GM18502 (cell line): ENCODE measurements at regions not wholly inside any gene's neighbourhood (a gene's known extent, or its start where the extent isn't known, plus 50 kb on each side); places are given as distances from the start of the nearest gene placed in this dataset.
"Not testable (repeated sequence)": the region's sequence is repeated elsewhere in the genome, so short reads cannot be mapped to it uniquely, and the experiment has no call there.

Experiments
- ATAC-seq: cut with Tn5 transposase; IDR thresholded peaks from one replicate; pipeline ENCODE4 v1.9.1; 2021; ENCODE audit warnings: mild to moderate bottlenecking; ENCODE audit not compliant: unreplicated experiment, poor library complexity

GRCh38 chr12:9450127-9450567 lies 157.6 kb downstream of the KLRB1 start:
- not testable (repeated sequence) for ATAC-seq

DNA sequence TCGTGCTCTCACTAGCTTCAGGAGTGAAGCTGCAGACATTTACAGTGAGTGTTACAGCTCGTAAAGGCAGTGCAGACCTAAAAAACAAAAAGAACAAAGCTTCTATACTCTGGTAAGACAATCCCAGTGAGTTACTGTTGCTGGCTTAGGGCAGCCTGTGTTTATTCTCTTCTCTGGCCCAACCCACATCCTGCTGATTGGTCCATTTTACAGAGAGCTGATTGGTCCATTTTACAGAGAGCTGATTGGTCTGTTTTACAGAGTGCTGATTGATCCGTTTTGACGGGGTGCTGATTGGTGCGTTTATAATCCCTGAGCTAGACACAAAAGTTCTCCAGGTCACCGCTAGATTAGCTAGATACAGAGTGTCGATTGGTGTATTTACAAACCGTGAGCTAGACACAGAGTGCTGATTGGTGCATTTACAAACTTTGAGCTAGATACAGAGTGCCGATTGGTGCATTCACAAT lies 158.0 kb downstream of the KLRB1 start:
- ATAC-seq, result not testable (repeated sequence)

GRCh38 chr12:9449181-9449580 lies 158.5 kb downstream of the KLRB1 start:
- ATAC-seq, result no peak

DNA sequence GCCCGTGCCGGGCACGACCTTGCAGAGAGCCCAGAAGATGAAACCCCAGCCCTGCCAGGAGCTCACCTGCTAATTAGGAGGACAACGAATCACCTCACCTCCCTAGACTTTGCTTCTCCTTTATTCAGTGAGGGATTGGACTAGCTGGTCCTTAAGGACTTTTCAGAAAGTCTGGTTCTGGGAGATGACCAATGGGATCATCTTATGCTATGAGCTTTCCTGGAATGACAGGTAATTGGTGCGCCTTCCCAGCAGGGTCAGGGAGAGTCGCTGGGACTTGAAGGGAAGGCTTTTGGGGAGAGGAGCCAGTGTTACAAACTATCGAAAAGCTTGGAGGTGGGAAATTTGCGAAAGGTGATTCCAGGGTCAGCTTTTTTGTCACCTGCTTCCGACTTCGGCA lies 159.1 kb downstream of the KLRB1 start:
- not testable (repeated sequence) for ATAC-seq

- ATAC-seq, result peak; percentile 67
Observed at GRCh38 chr12:9447791-9448614, 159.7 kb downstream of the KLRB1 start.

DNA sequence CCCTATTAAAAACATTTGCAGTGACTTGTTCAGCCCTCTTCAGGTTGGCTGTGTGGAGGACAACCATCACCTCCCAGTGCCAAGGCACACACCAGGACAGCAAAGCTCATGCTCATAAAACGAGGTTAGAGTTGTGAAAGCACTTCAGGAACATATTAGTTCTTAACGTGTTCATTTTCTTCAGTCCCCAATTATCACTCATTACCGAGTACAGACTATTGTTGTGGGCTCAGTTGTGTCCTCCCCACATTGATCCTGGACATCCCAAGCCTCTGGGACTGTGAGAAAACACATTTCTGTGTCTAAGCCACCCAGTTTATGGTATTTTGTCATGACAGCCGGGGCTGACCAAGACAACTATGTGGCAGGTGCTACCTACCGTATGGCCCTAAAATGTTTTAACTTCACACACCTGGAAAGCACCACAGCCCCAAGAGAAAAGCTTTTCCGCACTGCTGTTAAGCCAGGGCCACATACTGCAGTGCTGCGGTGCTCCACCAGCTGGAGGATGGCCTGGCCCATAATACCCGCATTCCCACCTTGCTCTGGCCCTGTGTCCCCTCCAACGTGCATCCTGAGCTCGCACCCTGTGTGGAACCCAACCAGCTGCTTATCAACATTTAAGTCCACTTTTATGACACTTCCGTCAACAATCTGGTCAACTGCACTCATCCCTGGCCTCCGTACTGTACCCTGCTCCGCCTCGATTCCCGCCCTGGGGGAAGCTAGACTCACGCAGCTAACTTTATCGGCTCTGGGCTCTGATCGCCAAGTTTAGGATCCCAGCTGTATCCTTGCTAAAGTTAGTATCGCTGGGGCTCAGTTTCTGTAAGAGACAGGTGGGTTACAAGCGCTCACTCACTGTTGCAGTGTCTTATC lies 160.6 kb downstream of the KLRB1 start:
- ATAC-seq, result peak; percentile 35

DNA sequence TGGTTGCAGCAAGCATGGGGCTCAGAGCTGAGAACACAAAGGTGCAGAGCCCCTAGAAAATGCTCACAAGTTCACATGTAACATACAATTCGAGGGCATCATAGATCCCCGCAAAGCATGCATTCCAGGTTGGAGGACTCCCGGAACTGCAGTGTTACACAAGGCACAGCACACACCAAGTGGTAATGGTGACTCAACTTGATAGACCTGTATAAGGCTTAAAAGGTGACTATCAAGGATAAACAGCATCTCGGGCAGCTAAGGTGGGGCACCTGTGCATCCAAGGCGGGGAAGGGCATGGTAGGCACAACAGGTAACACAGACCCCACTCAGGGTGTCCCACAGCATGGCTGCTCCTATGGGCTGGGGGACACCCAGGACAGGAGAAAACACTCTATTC lies 167.3 kb downstream of the KLRB1 start:
- ATAC-seq, result not testable (repeated sequence)

GRCh38 chr12:9435682-9436081 lies 172.0 kb downstream of the KLRB1 start:
- ATAC-seq, result not testable (repeated sequence)

GRCh38 chr12:9430385-9430784 lies 177.3 kb downstream of the KLRB1 start:
- not testable (repeated sequence) for ATAC-seq

DNA sequence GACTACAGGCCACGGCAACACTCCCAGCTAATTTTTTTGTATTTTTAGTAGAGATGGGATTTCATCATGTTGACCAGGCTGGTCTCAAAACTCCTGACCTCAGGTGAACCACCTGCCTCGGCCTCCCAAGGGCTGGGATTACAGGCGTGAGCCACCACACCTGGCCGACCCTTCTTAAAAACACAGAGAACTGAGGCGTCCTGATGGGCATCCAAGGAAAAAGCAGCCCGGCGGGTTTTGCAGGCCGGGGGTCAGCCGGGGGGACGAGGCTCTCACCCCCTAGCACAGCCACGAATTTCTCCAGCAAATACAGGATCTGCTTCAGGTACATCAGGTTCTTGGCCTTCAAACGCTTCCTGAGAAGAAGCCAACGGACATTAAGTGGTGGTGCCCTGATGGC lies 178.9 kb downstream of the KLRB1 start:
- ATAC-seq, result not testable (repeated sequence)

DNA sequence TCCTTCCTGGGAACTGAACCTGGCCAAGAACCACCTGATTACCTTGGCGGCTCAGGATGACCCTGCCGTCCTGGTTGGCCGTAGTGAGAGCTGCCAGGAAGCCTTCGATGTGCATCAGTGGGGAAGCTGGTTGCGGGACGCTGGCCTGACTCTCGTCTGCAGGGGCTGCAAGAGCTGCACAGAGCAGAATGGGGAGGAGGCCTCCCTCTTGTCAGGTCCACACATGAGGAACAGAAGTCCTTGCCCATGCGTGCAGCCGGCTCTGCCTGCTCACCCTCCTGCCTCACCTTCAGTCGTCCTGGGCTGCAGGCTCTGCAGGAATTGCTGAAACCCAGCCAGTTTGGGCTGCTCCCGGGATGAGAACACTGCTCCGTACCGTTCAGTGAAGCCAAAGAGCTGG lies 182.3 kb downstream of the KLRB1 start:
- ATAC-seq, result not testable (repeated sequence)

DNA sequence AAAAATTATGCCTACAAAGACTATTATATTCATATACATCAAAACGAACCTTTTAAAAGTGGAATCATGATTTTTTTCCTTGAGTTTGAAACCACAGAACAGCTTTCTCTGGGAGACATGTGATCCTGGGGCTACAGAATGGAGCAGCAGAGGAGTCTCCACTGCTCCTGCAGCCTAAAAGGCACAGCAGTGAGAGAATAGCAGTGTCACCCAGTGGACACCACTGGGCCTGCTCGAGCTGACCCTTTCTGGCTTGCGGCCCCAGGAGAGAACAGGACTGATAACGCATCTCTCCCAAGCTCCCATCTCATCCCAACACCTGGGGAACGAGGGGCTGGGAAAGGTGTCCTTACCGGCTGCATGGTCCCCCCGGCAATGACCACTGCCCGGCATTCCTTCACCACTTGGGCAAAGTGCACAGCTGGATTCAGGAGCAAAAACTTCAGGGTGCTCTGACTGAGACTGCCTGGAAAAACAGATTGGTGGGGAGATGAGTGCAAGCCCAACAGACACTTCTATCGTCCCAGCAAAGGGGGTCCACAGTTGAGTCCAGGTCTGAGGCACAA lies 183.5 kb downstream of the KLRB1 start:
- not testable (repeated sequence) for ATAC-seq

DNA sequence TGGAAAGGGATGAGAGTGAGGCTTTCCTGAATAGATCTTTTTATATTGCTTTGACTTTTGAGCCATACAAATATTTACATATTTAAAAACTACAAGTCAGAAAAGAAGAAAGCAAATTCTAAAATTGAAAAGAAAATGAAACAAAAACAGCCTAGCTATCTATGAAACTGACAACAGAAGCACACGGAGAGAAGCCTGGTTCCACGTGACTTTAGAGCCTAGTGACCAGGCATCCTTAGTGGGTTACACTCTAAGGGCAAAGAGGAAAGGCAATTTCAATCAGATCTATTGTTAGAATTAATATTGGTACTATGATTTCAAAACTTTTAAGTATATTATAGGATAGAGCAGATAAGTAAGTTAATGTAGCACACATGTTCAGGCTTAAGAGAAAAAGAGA lies 185.0 kb downstream of the KLRB1 start:
- peak; percentile 57 for ATAC-seq

- ATAC-seq, result peak; percentile 44
Observed at GRCh38 chr12:9421520-9422086, 186.1 kb downstream of the KLRB1 start.

- not testable (repeated sequence) for ATAC-seq
Observed at GRCh38 chr12:9420817-9421519, 186.7 kb downstream of the KLRB1 start.

DNA sequence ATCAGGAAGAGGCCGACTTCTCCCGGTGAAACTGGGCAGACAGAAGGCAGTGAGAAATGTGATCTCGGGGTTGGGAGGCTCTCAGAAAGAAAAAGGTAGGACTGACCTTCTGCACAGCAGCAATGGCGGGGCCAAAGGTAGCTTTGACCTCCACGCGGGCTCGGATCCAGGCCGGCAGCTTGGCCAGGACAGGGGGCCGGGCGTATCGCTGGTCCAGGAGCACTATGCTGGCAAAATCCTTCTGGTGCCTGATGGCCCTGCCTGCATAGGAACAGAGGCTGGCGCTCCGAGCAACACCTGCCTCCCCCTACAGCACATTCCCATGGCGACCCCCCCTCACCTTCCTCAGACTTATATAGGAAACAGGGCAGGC lies 189.1 kb downstream of the KLRB1 start:
- not testable (repeated sequence) for ATAC-seq

DNA sequence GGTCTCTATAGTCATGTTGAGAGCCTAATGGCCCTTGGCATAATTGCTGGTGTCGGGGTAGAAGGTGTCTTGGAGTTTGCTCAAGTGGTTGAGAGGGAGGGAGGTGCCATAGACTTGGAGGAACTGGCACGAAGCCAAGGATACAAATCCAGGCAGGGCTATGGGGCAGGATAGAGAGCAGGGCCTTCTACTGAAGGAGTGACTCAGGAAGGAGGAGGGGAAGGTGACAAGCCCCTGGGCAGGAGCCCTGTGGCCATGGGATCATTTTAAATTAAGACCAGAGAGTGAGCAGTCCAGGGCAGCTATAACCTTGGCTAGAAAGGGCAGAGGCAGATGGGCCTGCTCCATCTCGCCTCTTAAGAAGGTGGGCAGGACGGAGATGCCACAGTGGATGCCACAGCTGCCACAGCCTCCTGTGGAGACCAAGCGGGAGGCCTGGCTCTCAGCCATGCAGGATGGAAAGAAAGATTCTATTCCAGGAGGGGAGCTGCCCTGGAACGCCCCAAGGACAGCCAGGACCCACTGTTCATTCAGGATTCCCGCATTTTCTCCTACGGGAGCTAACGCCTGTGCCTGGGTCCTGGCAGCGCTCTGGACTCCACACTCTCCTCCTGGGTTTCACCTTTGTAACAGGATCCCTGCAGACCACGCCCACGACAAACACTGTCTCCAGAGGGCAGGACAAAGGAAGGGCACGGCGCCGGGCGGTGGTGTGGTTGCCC lies 189.6 kb downstream of the KLRB1 start:
- not testable (repeated sequence) for ATAC-seq

- not testable (repeated sequence) for ATAC-seq
Observed at GRCh38 chr12:9417341-9417740, 190.4 kb downstream of the KLRB1 start.

DNA sequence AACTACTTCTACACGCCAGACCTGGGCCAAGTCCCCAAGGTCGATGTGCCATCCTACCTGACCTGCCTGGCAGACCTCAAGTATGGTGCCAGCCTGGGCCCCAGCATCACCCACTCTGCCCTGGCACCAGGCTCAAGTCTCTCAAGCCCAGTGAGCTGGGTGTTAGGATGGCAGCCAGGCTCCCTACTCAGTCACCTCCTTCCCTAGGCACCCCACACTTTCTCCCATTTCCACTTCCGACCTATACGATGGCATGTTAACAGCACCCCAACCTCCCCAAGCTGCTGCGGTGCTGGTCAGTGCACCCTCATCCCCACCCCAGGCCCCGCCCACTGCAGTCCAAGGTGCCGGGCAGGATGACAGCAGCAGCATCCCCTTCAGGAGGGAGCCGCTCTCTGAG lies 191.4 kb downstream of the KLRB1 start:
- not testable (repeated sequence) for ATAC-seq
